Lower leg skin (tissue), 3 donors: ENCODE measurements at regions not wholly inside any gene's neighbourhood (a gene's known extent, or its start where the extent isn't known, plus 50 kb on each side); places are given as distances from the start of the nearest gene placed in this dataset.

ENCODE experiments used
- POLR2A ChIP-seq, 2 donors: fragments of 450-650 bp; IDR thresholded peaks; one replicate each; pipeline ENCODE4 v1.6.1; 2016 to 2017; ENCODE audit warnings: antibody characterized with exemption in 2 of 2, mild to moderate bottlenecking in 1 of 2, moderate library complexity in 1 of 2
- TF ChIP-seq, protein P1 (sequence below), 3 donors: fragments of 450-650 bp; IDR thresholded peaks; one replicate each; pipeline ENCODE4 v1.5.1; 2016; ENCODE audit warnings: antibody characterized with exemption in 3 of 3, mild to moderate bottlenecking in 3 of 3, moderate library complexity in 2 of 3

DNA sequence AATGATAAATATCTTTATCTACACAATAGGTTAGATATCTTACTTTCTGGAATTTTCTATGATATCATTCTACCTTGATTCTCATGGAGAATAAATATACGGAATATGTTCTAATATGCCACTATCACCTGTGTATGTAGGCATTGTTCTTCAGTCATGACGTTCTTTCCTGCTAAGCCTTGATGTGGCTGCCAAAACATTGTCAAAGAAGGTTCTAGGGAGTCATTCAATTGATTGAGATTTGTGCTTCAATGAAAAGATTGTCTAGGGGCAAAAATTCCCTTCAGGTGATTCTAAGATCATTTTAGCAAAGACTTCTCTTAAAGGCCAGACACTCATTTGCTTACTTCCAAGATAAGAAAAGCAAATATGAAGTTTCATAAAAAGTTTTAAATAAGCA, 118.1 kb downstream of the MAT2B start:
- TF ChIP-seq, protein P1, sequence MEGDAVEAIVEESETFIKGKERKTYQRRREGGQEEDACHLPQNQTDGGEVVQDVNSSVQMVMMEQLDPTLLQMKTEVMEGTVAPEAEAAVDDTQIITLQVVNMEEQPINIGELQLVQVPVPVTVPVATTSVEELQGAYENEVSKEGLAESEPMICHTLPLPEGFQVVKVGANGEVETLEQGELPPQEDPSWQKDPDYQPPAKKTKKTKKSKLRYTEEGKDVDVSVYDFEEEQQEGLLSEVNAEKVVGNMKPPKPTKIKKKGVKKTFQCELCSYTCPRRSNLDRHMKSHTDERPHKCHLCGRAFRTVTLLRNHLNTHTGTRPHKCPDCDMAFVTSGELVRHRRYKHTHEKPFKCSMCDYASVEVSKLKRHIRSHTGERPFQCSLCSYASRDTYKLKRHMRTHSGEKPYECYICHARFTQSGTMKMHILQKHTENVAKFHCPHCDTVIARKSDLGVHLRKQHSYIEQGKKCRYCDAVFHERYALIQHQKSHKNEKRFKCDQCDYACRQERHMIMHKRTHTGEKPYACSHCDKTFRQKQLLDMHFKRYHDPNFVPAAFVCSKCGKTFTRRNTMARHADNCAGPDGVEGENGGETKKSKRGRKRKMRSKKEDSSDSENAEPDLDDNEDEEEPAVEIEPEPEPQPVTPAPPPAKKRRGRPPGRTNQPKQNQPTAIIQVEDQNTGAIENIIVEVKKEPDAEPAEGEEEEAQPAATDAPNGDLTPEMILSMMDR (IDR thresholded peaks at IDR 0.05): no peak
- no peak for TF ChIP-seq POLR2A (IDR thresholded peaks at IDR 0.05)
